HFFc6 (cell line): ENCODE measurements at regions not wholly inside any gene's neighbourhood (a gene's known extent, or its start where the extent isn't known, plus 50 kb on each side); places are given as distances from the start of the nearest gene placed in this dataset.
A peak's percentile ranks its signal among the peaks of the same experiment; 100 is the strongest.

Source experiments
- DNase-seq: peaks from one replicate; pipeline ENCODE4 v3.0.0-alpha.2; 2018
- H3K27ac Mint-ChIP-seq: 2 replicates; pipeline ENCODE4 v1.8.0; 2020; ENCODE audit warnings: mild to moderate bottlenecking, mixed read lengths
- H3K27me3 Mint-ChIP-seq: 2 replicates; pipeline ENCODE4 v1.8.0; 2021; ENCODE audit warnings: mild to moderate bottlenecking, moderate library complexity, mixed read lengths; ENCODE audit not compliant: insufficient read depth
- H3K36me3 Mint-ChIP-seq: 2 replicates; pipeline ENCODE4 v1.8.0; 2021; ENCODE audit warnings: low read depth, mixed read lengths
- H3K4me1 Mint-ChIP-seq: 2 replicates; pipeline ENCODE4 v1.8.0; 2020; ENCODE audit warnings: low read depth, mixed read lengths
- H3K4me3 Mint-ChIP-seq: 2 replicates; pipeline ENCODE4 v1.8.0; 2020; ENCODE audit warnings: mild to moderate bottlenecking, moderate library complexity, mixed read lengths
- H3K9me3 Mint-ChIP-seq: 2 replicates; pipeline ENCODE4 v1.8.0; 2020; ENCODE audit warnings: mild to moderate bottlenecking, mixed read lengths
- CTCF ChIP-seq: fragments of 200-600 bp; sonication (generic); IDR thresholded peaks from 2 replicates; pipeline ENCODE4 v1.5.0; 2021; ENCODE audit warnings: antibody characterized with exemption, mild to moderate bottlenecking

- peaks cover 11% of the 10 kb centered on the region for H3K27me3 Mint-ChIP-seq
Measured at GRCh38 chr14:101233391-101233790, 327.9 kb upstream of the DIO3 start.

GRCh38 chr14:101233808-101234207 lies 327.5 kb upstream of the DIO3 start:
- no peak for TF ChIP-seq CTCF
- no peaks in the 10 kb centered on the region for H3K36me3 Mint-ChIP-seq
- no peaks in the 10 kb centered on the region for H3K4me1 Mint-ChIP-seq
- H3K9me3 Mint-ChIP-seq: no peaks in the 10 kb centered on the region
- peaks cover 8% of the 10 kb centered on the region for H3K27me3 Mint-ChIP-seq
- H3K4me3 Mint-ChIP-seq: no peak overlapping the region
- no peak for DNase-seq
- H3K27ac Mint-ChIP-seq: no peak overlapping the region

More at GRCh38 chr14:101233391-101233790, 327.9 kb upstream of the DIO3 start:
- Mint-ChIP-seq H3K36me3 (no peaks in the 10 kb centered on the region), H3K9me3 (no peaks in the 10 kb centered on the region), H3K4me3 (no peak overlapping the region), H3K4me1 (no peaks in the 10 kb centered on the region), H3K27ac (no peak overlapping the region)
- TF ChIP-seq CTCF: no peak
- no peak for DNase-seq

GRCh38 chr14:101234244-101234937 lies 326.9 kb upstream of the DIO3 start:
- TF ChIP-seq CTCF: no peak
- Mint-ChIP-seq H3K27ac (no peak overlapping the region), H3K9me3 (no peaks in the 10 kb centered on the region), H3K36me3 (no peaks in the 10 kb centered on the region), H3K4me1 (no peaks in the 10 kb centered on the region), H3K27me3 (peaks cover 11% of the 10 kb centered on the region), H3K4me3 (no peak overlapping the region)
- DNase-seq: no peak

GRCh38 chr14:101234999-101235334 lies 326.3 kb upstream of the DIO3 start:
- H3K27ac Mint-ChIP-seq: no peak overlapping the region
- no peaks in the 10 kb centered on the region for H3K36me3 Mint-ChIP-seq
- no peak for TF ChIP-seq CTCF
- no peaks in the 10 kb centered on the region for H3K4me1 Mint-ChIP-seq
- H3K4me3 Mint-ChIP-seq: no peak overlapping the region
- no peak for DNase-seq
- H3K9me3 Mint-ChIP-seq: no peaks in the 10 kb centered on the region
- H3K27me3 Mint-ChIP-seq: peaks cover 16% of the 10 kb centered on the region

GRCh38 chr14:101235335-101236103 lies 325.8 kb upstream of the DIO3 start:
- H3K9me3 Mint-ChIP-seq: no peaks in the 10 kb centered on the region
- DNase-seq: peak; percentile 41
- no peak overlapping the region for H3K4me3 Mint-ChIP-seq
- peak; percentile 91 for TF ChIP-seq CTCF
- peaks cover 20% of the 10 kb centered on the region for H3K27me3 Mint-ChIP-seq
- H3K4me1 Mint-ChIP-seq: no peaks in the 10 kb centered on the region
- no peak overlapping the region for H3K27ac Mint-ChIP-seq
- no peaks in the 10 kb centered on the region for H3K36me3 Mint-ChIP-seq
